ENCODE measurements at regions not wholly inside any gene's neighbourhood (a gene's known extent, or its start where the extent isn't known, plus 50 kb on each side); places are given as distances from the start of the nearest gene placed in this dataset.
"Not testable (repeated sequence)": the region's sequence is repeated elsewhere in the genome, so short reads cannot be mapped to it uniquely, and the experiment has no call there.

GRCh38 chr5:166804693-166805092, 1486.8 kb upstream of the WWC1 start:
- not testable (repeated sequence) for TF ChIP-seq CTCF (IDR thresholded peaks at IDR 0.05 in 4 of 5, conservative IDR thresholded peaks at IDR 0.05 in 1 of 5); POLR2A (IDR thresholded peaks at IDR 0.05)

Data from gastrocnemius medialis (tissue), 4 donors.